Kidney glomerular epithelial cell (primary cell): ENCODE measurements at regions not wholly inside any gene's neighbourhood (a gene's known extent, or its start where the extent isn't known, plus 50 kb on each side); places are given as distances from the start of the nearest gene placed in this dataset.
"Not testable (repeated sequence)": the region's sequence is repeated elsewhere in the genome, so short reads cannot be mapped to it uniquely, and the experiment has no call there.

ENCODE experiments used
- DNase-seq: peaks from one replicate; lab custom pipeline; 2025; lab: John Stamatoyannopoulos, UW

GRCh38 chr15:38743147-38743546, 178.5 kb upstream of the RASGRP1 start:
- DNase-seq, result no peak

DNA sequence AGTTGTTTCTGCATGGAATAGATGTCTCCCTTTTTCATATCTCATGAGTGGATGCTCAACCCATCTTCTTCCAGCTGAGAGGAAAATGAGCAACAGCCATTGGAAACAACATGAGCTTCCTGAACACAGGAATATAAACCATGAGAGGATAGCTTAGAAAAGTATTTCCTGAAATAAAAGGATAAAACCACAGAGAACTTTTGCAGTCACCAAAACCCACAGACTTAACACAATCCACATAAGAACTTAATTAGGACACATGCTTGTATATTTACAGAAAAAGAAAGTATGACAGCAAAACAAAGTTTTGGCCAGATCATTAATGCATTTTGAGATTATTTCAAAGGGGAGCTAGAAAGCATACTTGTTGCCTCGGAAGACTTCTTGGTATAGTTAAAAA, 180.5 kb upstream of the RASGRP1 start:
- DNase-seq, result no peak

DNA sequence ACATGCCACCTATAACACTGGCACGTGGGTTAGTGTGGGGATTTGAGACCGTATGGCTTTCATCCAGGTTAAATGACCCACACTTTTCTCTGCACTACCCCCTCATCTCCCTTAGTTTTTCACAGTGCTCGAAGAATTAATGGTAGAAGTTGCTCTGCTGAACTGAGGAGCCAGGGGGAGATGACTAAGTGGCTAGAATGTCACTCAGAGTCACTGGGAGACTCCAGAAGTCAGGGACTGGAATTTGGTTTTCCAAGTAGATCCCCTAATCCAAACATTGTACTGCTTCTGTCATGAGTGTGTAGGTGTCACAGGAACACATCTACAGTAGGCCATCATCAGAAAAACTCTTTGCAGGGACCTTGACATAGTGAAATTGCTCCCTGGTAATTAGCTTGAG, 181.0 kb upstream of the RASGRP1 start:
- no peak for DNase-seq

GRCh38 chr15:38746211-38746610, 181.6 kb upstream of the RASGRP1 start:
- no peak for DNase-seq

DNA sequence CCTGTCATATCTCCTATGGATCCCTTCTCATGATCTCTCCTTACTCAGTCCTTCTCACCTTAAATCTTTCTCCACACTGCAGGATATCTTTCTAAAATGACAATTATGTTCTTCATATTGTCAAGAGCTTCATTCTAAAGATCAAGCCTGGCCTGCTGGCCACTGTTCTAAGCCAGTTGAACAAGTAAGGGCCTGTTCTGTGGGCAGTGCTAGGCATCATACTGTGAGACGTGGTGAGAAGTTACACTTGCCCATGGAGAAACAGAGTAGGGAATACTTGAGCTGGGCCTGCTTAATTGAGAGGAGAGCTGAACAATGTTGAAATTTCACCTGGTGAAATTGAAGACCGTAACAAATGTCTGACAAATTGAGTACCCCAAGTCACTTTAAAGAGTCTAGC, 184.1 kb upstream of the RASGRP1 start:
- no peak for DNase-seq

DNA sequence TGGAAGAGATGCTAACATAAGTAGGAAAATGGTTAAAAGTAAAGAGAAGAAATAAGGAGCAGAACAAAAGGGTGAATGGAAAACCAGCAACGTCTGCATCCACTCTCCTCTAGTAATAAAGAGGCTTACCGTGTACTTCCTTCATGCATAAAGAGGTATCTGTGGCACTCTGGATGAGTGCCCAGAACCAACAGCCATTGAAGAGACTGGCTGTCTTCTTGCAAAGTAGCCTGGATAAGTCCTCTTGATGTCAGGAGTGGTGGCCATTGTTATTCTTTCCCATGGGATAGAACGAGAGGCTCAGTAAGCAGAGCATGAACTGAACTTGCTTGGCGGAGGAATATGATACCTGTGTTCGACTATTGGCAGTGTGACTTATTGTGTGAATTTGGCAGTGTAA, 186.2 kb upstream of the RASGRP1 start:
- DNase-seq, result no peak

- DNase-seq, result no peak
Observed at GRCh38 chr15:38755718-38756117, 191.1 kb upstream of the RASGRP1 start.

- no peak for DNase-seq
Observed at GRCh38 chr15:38756441-38756840, 191.8 kb upstream of the RASGRP1 start.

GRCh38 chr15:38758043-38758442, 193.4 kb upstream of the RASGRP1 start:
- peak; percentile 87 for DNase-seq

- DNase-seq, result no peak
Observed at GRCh38 chr15:38761681-38762080, 197.1 kb upstream of the RASGRP1 start.

DNA sequence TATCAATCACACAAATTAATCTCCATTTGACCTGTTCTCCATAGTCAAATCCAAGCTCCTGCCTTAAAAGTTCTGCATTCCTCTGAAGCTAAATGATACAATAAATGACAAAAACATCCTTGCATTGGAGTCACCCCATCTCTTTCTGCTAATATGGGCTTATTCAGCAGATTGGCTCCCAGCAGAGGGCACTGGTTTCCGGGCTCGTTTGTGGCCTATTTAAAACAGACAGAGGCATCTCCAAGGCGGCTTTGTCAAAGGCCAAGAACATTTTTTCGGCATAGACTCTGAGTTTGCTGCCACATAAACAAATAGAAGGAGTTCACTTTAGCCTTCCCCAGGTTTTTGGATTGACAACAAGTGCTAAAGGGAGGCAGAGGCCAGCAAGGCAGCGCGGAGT, 204.4 kb upstream of the RASGRP1 start:
- no peak for DNase-seq

- DNase-seq, result no peak
Observed at GRCh38 chr15:38769492-38769891, 204.9 kb upstream of the RASGRP1 start.

DNA sequence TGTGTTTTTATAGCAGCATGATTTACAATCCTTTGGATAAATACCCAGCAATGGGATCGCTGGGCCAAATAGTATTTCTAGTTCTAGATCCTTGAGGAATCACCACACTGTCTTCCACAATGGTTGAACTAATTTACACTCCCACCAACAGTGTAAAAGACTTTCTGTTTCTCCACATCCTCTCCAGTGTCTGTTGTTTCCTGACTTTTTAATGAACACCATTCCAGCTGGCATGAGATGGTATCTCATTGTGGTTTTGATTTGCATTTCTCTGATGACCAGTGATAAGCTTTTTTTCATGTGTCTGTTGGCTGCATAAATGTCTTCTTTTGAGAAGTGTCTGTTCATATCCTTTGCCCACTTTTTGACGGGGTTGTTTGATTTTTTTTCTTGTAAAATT, 209.5 kb upstream of the RASGRP1 start:
- DNase-seq, result not testable (repeated sequence)

DNA sequence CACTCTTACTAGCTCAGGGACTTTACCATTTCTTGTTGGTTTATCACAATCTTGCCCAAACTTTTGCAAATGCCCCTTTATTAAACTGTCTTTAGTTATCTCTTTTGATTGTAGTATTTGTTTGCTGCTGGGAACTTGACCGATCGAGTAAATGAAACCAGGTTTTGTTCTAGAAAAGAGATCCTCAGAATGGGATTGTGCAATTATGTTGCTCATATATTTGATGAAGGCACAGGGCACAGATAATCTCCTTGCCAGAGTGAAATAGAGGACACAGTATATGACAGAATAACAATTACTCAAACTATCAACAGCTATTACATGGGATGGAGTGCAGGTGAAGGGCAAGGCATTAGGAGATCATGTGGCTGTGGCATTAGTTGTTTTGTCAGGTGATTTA, 216.6 kb upstream of the RASGRP1 start:
- DNase-seq, result no peak

DNA sequence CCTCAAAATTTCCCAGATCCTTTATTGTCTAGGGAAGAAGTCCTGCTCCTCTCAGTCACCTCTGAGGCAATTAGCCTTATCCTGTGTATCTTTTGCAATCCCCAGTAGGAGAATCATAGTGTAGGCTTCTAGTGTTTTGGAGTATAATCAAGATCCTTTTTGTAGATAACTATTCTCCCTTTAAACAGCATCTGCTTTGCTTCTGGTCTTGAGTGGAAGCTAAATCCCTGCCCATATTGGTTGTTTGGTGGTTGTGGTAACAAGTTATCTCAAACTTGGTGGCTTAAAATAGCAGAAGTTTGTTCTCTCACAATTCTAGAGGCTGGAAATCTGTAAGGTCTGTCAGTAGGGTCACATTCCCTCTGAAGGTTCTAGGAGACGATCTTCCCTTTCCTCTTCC, 217.5 kb upstream of the RASGRP1 start:
- DNase-seq, result no peak

GRCh38 chr15:38788918-38789317, 224.3 kb upstream of the RASGRP1 start:
- no peak for DNase-seq

DNA sequence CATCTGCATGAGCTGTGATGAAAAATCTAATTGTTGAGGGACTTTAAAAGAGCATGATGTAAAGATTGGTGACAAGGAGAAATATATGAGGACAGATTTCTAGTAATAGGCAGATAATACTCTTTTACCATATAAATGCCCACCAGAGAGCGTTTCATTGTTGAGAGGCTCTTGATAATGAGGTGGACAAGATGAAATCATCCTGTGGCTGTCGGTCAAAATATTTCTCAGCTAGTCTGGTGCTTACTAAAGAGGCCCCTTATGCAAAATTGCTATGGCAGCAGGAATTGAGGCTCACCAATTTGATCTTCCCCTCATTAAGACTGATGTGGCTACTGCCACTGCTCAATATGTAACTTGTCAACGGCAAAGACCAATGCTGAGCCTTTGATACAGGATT, 225.0 kb upstream of the RASGRP1 start:
- no peak for DNase-seq

- no peak for DNase-seq
Observed at GRCh38 chr15:38793206-38793810, 228.7 kb upstream of the RASGRP1 start.

GRCh38 chr15:38795471-38796245, 231.0 kb upstream of the RASGRP1 start:
- DNase-seq, result no peak

- no peak for DNase-seq
Observed at GRCh38 chr15:38796589-38796988, 232.0 kb upstream of the RASGRP1 start.

DNA sequence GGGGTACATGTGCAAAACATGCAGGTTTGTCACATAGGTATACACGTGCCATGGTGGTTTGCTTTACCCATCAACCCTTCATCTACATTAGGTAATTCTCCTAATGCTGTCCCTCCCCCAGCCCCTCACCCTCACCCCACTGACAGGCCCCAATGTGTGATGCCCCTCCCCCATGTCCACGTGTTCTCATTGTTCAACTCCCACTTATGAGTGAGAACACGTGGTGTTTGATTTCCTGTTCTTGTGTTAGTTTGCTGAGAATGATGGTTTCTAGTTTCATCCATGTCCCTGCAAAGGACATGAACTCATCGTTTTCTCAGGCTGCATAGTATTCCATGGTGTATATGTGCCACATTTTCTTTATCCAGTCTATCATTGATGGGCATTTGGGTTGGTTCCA, 232.9 kb upstream of the RASGRP1 start:
- DNase-seq, result not testable (repeated sequence)

GRCh38 chr15:38799202-38799601, 234.6 kb upstream of the RASGRP1 start:
- DNase-seq, result not testable (repeated sequence)

DNA sequence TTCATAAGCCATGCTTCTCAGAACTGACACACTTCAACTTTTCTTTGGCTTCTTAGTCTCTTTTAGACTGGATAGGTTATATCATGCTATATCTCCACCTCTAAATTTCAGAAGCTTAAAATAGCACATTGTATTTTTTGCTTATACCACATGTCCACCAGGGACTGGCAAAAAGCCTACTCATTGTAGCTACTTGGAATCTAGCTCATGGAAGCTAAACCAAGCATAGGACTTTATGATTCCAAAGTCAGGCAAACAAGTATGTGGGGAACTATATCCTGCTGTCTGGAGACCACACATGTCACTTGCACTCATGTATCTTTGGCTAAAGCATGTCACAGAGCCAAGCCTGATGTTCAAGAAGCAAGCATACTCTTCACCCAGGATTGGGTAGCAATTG, 245.0 kb upstream of the RASGRP1 start:
- no peak for DNase-seq

GRCh38 chr15:38810686-38811085, 246.1 kb upstream of the RASGRP1 start:
- no peak for DNase-seq
